ENCODE measurements at regions not wholly inside any gene's neighbourhood (a gene's known extent, or its start where the extent isn't known, plus 50 kb on each side); places are given as distances from the start of the nearest gene placed in this dataset.
"Not testable (repeated sequence)": the region's sequence is repeated elsewhere in the genome, so short reads cannot be mapped to it uniquely, and the experiment has no call there.

DNA sequence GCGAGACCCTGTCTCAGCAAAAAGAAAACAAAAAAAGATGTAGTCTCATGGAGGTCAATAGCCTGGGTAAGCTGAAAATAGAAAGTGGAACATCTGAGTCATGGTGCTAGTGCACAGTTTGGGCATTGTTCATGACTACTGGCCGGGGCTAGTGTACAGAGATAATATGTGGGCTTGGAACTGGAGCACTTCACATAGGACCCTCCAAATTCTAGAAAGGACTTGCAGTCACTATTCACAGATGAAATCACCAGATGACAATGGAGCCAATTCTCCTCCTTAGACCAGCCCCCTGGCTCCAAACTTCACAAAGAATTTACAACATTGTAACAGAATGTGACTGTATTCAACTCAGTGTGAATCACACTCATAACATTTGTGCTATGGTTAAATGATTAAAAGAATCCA lies 367.8 kb upstream of the SLC7A11 start:
- no peak for DNase-seq

DNA sequence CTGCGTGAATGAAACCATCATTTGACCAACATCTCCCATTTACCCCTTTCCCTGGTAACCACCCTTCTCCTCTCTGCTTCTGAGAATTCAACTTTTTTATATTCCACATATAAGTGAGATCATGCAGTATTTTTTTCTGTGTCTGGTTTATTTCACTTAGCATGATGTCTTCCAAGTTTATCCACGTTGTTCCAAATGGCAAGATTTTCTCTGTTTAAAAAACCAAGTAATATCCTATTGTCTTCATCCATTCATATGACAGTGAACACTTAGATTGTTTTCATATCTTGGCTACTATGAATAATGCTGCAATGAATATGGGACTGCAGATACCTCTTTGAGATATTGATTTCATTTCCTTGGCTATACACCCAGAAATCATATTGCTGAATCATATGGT lies 362.4 kb upstream of the SLC7A11 start:
- no peak for DNase-seq

DNA sequence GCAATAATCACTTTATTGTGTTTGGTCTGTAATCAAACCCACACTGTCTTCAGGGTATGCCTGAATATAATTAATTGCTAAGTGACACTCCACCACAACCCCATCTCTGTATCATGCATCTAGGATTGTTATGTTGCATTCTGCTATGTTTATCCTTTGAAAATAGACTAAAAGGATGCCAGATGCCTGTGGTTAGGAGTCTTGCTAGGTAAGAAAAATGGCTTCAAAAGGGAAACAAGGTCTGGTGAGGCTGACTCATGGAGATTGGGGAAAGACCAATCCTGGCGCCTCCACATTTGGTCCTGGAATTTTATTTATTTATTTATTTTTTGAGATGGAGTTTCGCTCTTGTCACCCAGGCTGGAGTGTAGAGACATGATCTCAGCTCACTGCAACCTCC lies 360.5 kb upstream of the SLC7A11 start:
- DNase-seq = no peak

GRCh38 chr4:138599965-138600364 lies 357.8 kb upstream of the SLC7A11 start:
- no peak for DNase-seq

DNA sequence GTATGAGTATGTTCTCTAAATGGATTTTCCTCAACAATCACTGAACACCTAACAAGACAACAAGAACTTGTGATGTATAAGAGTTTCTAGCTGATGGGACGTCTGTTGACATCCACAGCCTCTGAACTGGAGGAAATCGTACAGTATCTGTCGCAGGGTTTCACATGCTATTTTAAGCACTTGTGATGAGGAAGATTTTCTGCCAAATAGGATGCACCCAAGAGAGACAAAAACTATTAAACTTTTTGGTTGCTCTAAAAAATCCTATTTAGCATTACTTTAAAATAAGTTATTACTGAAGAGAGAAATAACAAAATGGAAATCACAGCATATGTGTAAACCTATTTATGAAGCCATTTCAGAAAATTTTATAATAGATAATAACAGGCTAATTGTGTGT lies 356.1 kb upstream of the SLC7A11 start:
- DNase-seq = no peak

DNA sequence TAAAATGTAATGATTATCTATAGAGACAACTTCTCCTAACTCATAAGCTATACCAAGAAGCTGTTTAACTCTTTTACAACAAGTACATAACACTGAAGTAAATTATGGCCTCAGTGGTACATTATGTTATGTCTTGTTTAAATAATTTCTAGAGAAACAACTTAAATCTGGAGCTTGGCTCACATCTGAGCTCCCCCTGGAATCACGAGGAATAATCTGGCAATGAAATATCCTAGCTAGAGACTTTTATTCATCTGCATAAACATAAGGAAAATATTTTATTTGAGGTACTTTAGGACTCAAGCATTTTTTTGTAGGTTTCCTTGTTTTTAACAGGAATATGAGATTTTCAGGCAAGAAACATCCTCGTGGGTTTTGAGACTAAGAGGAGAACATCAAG lies 354.7 kb upstream of the SLC7A11 start:
- no peak for DNase-seq

GRCh38 chr4:138595731-138596460 lies 353.7 kb upstream of the SLC7A11 start:
- DNase-seq = no peak

GRCh38 chr4:138595171-138595570 lies 353.0 kb upstream of the SLC7A11 start:
- DNase-seq = no peak

GRCh38 chr4:138592796-138593195 lies 350.6 kb upstream of the SLC7A11 start:
- DNase-seq = no peak

GRCh38 chr4:138591808-138592207 lies 349.7 kb upstream of the SLC7A11 start:
- no peak for DNase-seq

GRCh38 chr4:138588501-138588900 lies 346.4 kb upstream of the SLC7A11 start:
- no peak for DNase-seq

- DNase-seq = no peak
These were observed 337.0 kb upstream of the SLC7A11 start for GRCh38 chr4:138579146-138579545.

- DNase-seq = not testable (repeated sequence)
These were observed 335.7 kb upstream of the SLC7A11 start for GRCh38 chr4:138577826-138578225.

DNA sequence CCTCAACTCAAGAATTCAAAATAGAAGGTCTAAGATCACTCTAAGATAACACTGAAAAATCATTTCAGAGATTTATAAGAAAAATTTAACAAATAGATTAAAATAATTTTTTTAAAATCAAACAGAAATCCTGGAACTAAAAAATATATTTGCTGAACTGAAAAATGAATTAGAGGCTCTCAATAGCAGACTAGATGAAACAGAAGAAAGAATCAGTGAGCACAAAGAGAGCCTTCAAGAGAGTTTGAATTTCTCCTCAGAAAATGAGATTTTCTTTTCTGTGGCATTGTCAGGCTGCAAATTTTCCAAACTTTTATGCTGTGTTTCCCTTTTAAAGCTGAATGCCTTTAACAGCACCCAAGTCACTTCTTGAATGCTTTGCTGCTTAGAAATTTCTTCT lies 335.0 kb upstream of the SLC7A11 start:
- DNase-seq = no peak

GRCh38 chr4:138576684-138577083 lies 334.5 kb upstream of the SLC7A11 start:
- DNase-seq = no peak

DNA sequence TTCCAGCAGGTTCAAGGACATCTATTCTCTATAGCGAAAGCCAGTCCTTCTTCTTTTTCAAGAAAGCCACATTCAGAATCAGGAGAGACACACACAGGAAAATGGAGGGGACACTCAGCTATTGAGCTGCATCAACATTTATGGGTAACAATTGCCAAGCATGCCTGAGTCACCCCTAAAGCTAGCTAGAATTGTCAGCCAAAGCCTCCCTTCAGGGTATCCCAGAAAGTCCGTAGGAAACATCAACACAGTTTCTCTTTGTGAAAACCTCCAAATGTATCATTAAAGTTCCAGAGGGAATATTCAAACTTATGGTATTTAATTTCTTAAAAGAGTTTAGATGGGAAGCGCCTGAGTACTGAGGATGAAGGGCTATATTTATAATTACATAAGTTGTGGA lies 331.1 kb upstream of the SLC7A11 start:
- DNase-seq = no peak

DNA sequence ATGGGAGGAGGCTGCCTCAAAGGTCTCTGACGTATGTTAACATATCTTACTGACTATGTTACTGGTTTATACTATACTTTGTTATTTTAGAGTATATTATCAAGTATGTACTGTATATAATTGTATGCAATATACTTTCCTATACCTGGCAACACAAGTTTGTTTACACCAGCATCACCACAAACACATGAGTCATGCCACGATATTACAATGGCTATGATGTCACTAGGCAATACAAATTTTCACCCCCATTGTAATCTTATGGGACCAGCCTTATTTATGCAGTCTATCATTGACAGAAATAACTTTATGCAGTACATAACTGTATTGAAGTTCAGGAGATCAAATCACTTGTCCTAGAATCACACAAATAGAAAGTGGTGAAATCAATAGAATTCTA lies 329.9 kb upstream of the SLC7A11 start:
- DNase-seq = no peak

DNA sequence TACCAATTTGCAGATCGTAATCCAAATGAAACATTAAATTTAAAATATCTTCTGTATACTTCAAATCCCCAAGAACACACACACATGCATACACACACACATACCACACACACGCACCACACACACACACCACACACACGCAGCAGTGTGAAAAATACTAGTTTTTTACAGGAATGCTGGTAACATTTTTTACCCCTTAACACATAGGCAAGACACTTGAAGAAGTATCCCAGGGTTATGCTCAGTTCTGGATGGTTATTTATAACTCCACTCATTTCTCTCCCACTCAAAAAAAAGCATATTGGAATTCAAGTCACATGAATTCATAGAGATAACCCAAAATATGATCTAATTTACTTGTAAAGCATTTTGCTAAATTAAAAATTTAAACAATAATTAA lies 325.5 kb upstream of the SLC7A11 start:
- no peak for DNase-seq

DNA sequence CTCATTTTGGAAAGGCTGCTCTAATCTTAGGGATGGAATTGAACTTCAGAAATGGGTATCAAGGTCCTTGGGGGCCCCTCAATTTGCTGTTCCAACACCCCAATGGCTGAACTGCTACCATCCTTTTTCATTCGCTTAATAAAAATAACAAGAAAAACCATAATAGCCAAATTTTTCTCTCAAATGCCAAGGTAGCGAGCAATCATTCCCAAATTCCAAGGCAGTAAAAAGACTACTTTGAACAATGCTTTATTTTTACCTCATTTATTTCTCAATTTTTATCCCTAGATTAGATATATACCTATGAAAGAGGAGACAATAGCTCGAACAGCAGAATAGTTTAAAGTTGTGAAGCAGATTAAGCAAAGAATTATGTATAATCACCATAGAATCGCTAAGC lies 323.4 kb upstream of the SLC7A11 start:
- no peak for DNase-seq

GRCh38 chr4:138562544-138562991 lies 320.4 kb upstream of the SLC7A11 start:
- no peak for DNase-seq

DNA sequence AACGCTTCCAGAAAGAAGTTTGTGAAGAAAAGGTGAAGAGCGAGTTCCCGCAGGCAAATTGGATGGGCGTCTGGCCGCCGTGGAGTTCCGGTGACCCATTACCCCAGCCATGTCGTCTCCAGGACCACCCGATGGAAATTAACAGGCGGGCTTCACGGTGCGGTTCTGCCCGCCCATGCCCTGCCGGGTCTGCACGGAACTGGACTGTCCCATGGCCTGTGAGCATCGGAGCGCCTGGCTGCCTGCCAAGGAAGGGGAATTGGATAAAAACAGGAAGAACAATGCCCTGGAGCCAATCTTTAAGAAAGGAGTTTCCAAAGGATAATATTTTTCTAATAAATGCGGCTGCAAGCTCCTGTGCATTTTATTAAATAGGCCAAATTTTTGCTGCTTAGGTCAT lies 319.8 kb upstream of the SLC7A11 start:
- no peak for DNase-seq

DNA sequence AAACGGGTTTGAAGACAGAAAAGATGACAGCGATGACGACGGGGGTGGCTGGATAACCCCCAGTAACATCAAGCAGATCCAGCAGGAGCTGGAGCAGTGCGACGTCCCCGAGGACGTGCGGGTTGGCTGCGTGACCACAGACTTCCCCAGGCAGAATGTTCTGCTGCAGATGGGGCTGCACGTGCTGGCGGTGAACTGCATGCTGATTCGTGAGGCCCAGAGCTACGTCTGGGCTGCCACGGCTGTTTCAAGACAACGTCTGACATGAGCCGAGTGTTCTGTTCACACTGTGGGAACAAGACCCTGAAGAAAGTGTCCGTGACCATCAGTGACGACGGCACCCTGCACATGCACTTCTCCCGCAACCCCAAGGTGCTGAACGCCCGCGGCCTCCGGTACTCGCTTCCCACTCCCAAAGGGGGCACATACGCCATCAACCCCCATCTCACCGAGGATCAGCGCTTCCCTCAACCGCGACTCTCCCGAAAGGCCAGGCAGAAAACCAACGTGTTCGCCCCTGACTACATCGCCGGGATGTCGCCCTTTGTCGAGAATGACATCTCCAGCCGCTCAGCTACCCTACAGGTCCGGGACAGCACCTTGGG lies 319.2 kb upstream of the SLC7A11 start:
- DNase-seq = no peak

DNA sequence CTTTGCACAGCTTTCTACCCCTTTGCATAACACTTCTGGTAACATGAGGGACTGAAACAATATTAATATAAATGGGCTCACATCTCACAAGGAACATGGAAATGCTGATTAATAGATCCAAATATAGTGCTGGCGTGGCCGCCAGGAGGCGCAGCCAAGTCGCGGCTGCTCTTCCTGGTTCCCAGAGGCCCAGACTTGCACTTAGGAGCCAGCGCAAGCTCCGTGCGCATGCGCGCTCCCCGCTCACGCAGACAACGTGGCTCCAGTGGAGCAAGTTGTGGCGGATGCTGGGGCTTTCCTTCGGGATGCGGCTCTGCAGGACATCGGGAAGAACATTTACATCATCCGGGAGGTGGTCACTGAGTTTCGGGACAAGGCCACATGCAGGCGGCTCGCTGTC lies 318.3 kb upstream of the SLC7A11 start:
- DNase-seq = no peak

GRCh38 chr4:138558886-138559285 lies 316.7 kb upstream of the SLC7A11 start:
- DNase-seq = no peak

DNA sequence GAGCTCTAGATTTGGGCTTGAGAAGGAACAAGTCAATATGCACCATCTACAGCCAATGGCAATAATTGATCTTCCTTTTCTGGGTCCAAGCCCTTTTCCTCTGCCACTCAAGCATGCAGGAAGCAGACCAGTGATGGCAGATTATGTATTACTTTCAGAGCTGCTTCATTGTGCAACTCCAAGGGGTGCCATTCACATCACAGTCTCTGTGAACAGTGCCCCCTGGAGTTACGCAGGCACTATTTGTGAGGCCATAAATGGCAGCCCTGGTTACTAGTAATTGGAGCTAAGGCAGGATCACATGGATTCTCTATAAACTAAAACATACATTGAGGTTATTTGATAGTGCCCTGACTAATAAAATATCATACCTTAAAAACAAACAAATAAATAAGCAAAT lies 313.4 kb upstream of the SLC7A11 start:
- no peak for DNase-seq

Measured in activated effector memory CD4-positive, alpha-beta T cell treated with anti-CD3 and anti-CD28 coated beads, Interleukin-2, amount 50 U/mL, for 16 hours (primary cell).